ENCODE measurements at regions not wholly inside any gene's neighbourhood (a gene's known extent, or its start where the extent isn't known, plus 50 kb on each side); places are given as distances from the start of the nearest gene placed in this dataset.

DNA sequence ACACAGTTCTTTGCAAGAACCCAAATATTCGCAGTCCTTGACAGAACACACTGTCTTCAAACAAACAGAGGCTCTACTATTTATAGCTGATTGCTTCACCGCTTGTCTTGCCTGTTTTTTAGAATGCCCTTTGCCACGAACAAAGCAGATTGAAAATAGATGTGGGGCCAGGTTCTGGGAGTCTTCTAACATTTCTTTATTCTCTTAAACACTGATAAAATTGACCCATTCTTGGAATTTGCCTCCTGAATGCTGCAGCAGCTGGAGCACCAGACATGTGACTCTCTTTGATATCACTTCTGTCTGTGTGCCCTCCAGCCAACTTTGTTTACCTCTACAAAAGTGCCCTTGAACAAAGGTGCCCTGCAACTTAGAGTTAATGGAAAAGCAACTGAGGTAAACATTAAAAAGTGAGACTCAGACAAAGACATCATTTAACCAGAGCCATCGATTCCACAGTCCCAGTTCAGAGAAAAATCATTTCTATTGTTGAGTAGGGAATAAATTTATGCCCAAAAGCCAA is 64.2 kb upstream of the SPP1 start:
- peak overlapping the region in 1 of 2 experiments; percentile 15; a peak in 1 of 5 replicates for H3K4me3 Mint-ChIP-seq
- peaks cover 0 to 5% of the 10 kb centered on the region in 2 experiments; a peak in 2 of 5 replicates for H3K9me3 Mint-ChIP-seq
- Histone ChIP-seq H3K79me1 (ENCODE audit: insufficient read depth, low read depth, low read length, poor library complexity, severe bottlenecking) (no peaks in the 10 kb centered on the region), H2BK20ac (ENCODE audit: low read depth, low read length, poor library complexity, severe bottlenecking) (no peak overlapping the region), H4K5ac (ENCODE audit: insufficient read length, low read depth, low read length) (no peak overlapping the region), H3K9me3 (ENCODE audit: control insufficient read depth, low read depth, low read length) (no peaks in the 10 kb centered on the region), H3K56ac (ENCODE audit: insufficient read length, low read depth, low read length) (no peak overlapping the region), H4K20me1 (ENCODE audit: control insufficient read depth, insufficient read depth, insufficient read length) (no peaks in the 10 kb centered on the region), H3K4ac (ENCODE audit: low read depth, low read length) (no peak overlapping the region), H3K27ac (ENCODE audit: insufficient read length, low read depth, low read length) (peak overlapping the region; percentile 58), H2BK12ac (ENCODE audit: insufficient read length, low read depth, low read length) (no peak overlapping the region), H3K9ac (ENCODE audit: extremely low read depth, insufficient read length, low read length) (peak overlapping the region; percentile 4), H2BK120ac (ENCODE audit: low read depth, low read length, poor library complexity, severe bottlenecking) (no peak overlapping the region), H3K79me2 (ENCODE audit: insufficient read depth, low read length) (no peaks in the 10 kb centered on the region), H3K4me1 (ENCODE audit: insufficient read depth, low read length) (peaks cover 21% of the 10 kb centered on the region), H4K8ac (replicated peaks; ENCODE audit: insufficient read length, low read depth, low read length) (no peak overlapping the region), H2BK15ac (ENCODE audit: low read depth, low read length) (no peak overlapping the region), H3K23ac (ENCODE audit: insufficient read length, low read depth, low read length) (no peak overlapping the region), H3K4me2 (ENCODE audit: insufficient read depth, insufficient read length, low read length) (no peak overlapping the region), H3T11ph (ENCODE audit: low read length) (no peak overlapping the region), H4K91ac (ENCODE audit: insufficient read length, low read depth, low read length) (no peak overlapping the region), H3K18ac (ENCODE audit: insufficient read length, low read depth, low read length) (no peak overlapping the region), H2AK5ac (ENCODE audit: insufficient read length, low read length) (no peak overlapping the region), H2BK5ac (ENCODE audit: insufficient read length, low read length) (no peak overlapping the region), H2AFZ (ENCODE audit: low read length) (no peak overlapping the region), H3K14ac (ENCODE audit: insufficient read depth, low read length) (no peak overlapping the region), H3K27me3 (ENCODE audit: insufficient read depth, low read length) (no peaks in the 10 kb centered on the region), H3K23me2 (ENCODE audit: insufficient read length, low read depth, low read length, poor library complexity, severe bottlenecking) (no peaks in the 10 kb centered on the region)
- no peak for DNase-seq
- peaks cover 0 to 13% (median 0%) of the 10 kb centered on the region in 3 experiments; a peak in 3 of 7 replicates for H3K36me3 Mint-ChIP-seq (ENCODE audit: insufficient read depth in 1 of 3, low read depth in 3 of 3)
- no CpG with 5 or more reads among the region's 4 CpGs for WGBS (ENCODE audit: extremely low coverage, insufficient read length, low lambda C conversion rate)
- no peaks in the 10 kb centered on the region for H3K27me3 Mint-ChIP-seq (ENCODE audit: low read depth)
- peaks cover 39 to 49% of the 10 kb centered on the region in 2 experiments for H3K4me1 Mint-ChIP-seq
- H3K27ac Mint-ChIP-seq: peak overlapping the region; percentile 57 to 74 (median 57); a peak in 6 of 7 replicates
- TF ChIP-seq, protein P1, sequence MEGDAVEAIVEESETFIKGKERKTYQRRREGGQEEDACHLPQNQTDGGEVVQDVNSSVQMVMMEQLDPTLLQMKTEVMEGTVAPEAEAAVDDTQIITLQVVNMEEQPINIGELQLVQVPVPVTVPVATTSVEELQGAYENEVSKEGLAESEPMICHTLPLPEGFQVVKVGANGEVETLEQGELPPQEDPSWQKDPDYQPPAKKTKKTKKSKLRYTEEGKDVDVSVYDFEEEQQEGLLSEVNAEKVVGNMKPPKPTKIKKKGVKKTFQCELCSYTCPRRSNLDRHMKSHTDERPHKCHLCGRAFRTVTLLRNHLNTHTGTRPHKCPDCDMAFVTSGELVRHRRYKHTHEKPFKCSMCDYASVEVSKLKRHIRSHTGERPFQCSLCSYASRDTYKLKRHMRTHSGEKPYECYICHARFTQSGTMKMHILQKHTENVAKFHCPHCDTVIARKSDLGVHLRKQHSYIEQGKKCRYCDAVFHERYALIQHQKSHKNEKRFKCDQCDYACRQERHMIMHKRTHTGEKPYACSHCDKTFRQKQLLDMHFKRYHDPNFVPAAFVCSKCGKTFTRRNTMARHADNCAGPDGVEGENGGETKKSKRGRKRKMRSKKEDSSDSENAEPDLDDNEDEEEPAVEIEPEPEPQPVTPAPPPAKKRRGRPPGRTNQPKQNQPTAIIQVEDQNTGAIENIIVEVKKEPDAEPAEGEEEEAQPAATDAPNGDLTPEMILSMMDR (conservative IDR thresholded peaks at IDR 0.05): no peak

Measured in H9 (cell line).